DND-41 (cell line): ENCODE measurements at regions not wholly inside any gene's neighbourhood (a gene's known extent, or its start where the extent isn't known, plus 50 kb on each side); places are given as distances from the start of the nearest gene placed in this dataset.

ENCODE experiments used
- ATAC-seq: fragments of 200-7000 bp; cut with Tn5 transposase; 3 replicates; pipeline ENCODE4 v1.9.1; 2021; ENCODE audit warnings: low read depth; ENCODE audit not compliant: insufficient read depth
- DNase-seq: peaks from one replicate; pipeline ENCODE4 v3.0.0-alpha.2; 2020
- H2AFZ ChIP-seq: 2 replicates; pipeline ENCODE4 v1.6.0; 2012; ENCODE audit warnings: low read depth, low read length
- H3K27ac ChIP-seq: 2 replicates; pipeline ENCODE4 v1.5.1; 2012; ENCODE audit warnings: low read length, inconsistent platforms
- H3K27me3 ChIP-seq: fragments of 200-600 bp; sonication (generic); 2 replicates; pipeline ENCODE4 v1.6.0; 2012; ENCODE audit warnings: low read length, mild to moderate bottlenecking, inconsistent platforms; ENCODE audit not compliant: insufficient read depth, poor library complexity
- H3K36me3 ChIP-seq: 2 replicates; pipeline ENCODE4 v1.5.1; 2012; ENCODE audit warnings: low read length, inconsistent platforms; ENCODE audit not compliant: insufficient read depth
- H3K4me1 ChIP-seq: 2 replicates; pipeline ENCODE4 v1.5.1; 2012; ENCODE audit warnings: mild to moderate bottlenecking, low read length; ENCODE audit not compliant: insufficient read depth
- H3K4me2 ChIP-seq: 2 replicates; pipeline ENCODE4 v1.6.0; 2012; ENCODE audit warnings: mild to moderate bottlenecking, moderate library complexity, low read length, inconsistent platforms; ENCODE audit not compliant: insufficient read depth
- H3K4me3 ChIP-seq, 2 experiments: fragments of 200-600 bp in 1 of 2; shearing (Covaris generic) in 1 of 2; 2 replicates each; pipeline ENCODE4 v1.5.1; 2012 to 2016; ENCODE audit warnings: inconsistent platforms in 2 of 2, low read length in 2 of 2, mild to moderate bottlenecking in 2 of 2, low read depth in 1 of 2, moderate library complexity in 1 of 2
- H3K79me2 ChIP-seq: 2 replicates; pipeline ENCODE4 v1.6.0; 2012; ENCODE audit warnings: low read length, inconsistent platforms; ENCODE audit not compliant: insufficient read depth
- H3K9ac ChIP-seq: 2 replicates; pipeline ENCODE4 v1.6.0; 2012; ENCODE audit warnings: low read depth, mild to moderate bottlenecking, inconsistent platforms, low read length, moderate library complexity
- H3K9me3 ChIP-seq: 2 replicates; pipeline ENCODE4 v1.5.1; 2012; ENCODE audit warnings: low read length, moderate library complexity, mild to moderate bottlenecking, inconsistent platforms; ENCODE audit not compliant: insufficient read depth, severe bottlenecking
- H4K20me1 ChIP-seq: 2 replicates; pipeline ENCODE4 v1.6.0; 2012; ENCODE audit warnings: low read length; ENCODE audit not compliant: insufficient read depth
- EZH2 ChIP-seq: IDR thresholded peaks from 3 replicates; pipeline ENCODE4 v1.6.1; 2012; ENCODE audit warnings: borderline replicate concordance, low read depth, mild to moderate bottlenecking, moderate library complexity, low read length, inconsistent platforms; ENCODE audit not compliant: severe bottlenecking
- TF ChIP-seq, protein P1 (sequence below): IDR thresholded peaks from 2 replicates; pipeline ENCODE4 v1.5.1; 2012; ENCODE audit warnings: borderline replicate concordance, low read length, moderate library complexity, mild to moderate bottlenecking; ENCODE audit not compliant: poor library complexity, severe bottlenecking; ENCODE audit errors: extremely low read depth

GRCh38 chr10:131702531-131703356 lies 198.1 kb upstream of the PPP2R2D start:
- Histone ChIP-seq H3K4me3 (no peak overlapping the region), H3K36me3 (no peaks in the 10 kb centered on the region), H4K20me1 (no peaks in the 10 kb centered on the region; the same call in 1 of the 2 replicates), H3K9me3 (no peaks in the 10 kb centered on the region), H3K27me3 (no peaks in the 10 kb centered on the region), H3K79me2 (no peaks in the 10 kb centered on the region), H3K9ac (no peak overlapping the region), H3K4me1 (no peaks in the 10 kb centered on the region), H2AFZ (no peak overlapping the region), H3K27ac (no peak overlapping the region), H3K4me2 (no peak overlapping the region)
- DNase-seq (peak; percentile 49), ATAC-seq (peak; percentile 96)
- no peak for TF ChIP-seq EZH2
- TF ChIP-seq, protein P1, sequence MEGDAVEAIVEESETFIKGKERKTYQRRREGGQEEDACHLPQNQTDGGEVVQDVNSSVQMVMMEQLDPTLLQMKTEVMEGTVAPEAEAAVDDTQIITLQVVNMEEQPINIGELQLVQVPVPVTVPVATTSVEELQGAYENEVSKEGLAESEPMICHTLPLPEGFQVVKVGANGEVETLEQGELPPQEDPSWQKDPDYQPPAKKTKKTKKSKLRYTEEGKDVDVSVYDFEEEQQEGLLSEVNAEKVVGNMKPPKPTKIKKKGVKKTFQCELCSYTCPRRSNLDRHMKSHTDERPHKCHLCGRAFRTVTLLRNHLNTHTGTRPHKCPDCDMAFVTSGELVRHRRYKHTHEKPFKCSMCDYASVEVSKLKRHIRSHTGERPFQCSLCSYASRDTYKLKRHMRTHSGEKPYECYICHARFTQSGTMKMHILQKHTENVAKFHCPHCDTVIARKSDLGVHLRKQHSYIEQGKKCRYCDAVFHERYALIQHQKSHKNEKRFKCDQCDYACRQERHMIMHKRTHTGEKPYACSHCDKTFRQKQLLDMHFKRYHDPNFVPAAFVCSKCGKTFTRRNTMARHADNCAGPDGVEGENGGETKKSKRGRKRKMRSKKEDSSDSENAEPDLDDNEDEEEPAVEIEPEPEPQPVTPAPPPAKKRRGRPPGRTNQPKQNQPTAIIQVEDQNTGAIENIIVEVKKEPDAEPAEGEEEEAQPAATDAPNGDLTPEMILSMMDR: peak; percentile 12

- TF ChIP-seq EZH2: no peak
- TF ChIP-seq, protein P1: no peak
These were observed 197.3 kb upstream of the PPP2R2D start for GRCh38 chr10:131703541-131703940.

GRCh38 chr10:131703941-131704340 lies 196.9 kb upstream of the PPP2R2D start:
- Histone ChIP-seq H3K4me3 (no peak overlapping the region), H3K4me1 (no peaks in the 10 kb centered on the region), H3K9me3 (no peaks in the 10 kb centered on the region), H3K4me2 (no peak overlapping the region), H3K79me2 (no peaks in the 10 kb centered on the region), H3K27ac (no peak overlapping the region), H3K9ac (no peak overlapping the region), H3K27me3 (no peaks in the 10 kb centered on the region), H4K20me1 (no peaks in the 10 kb centered on the region), H2AFZ (no peak overlapping the region), H3K36me3 (no peaks in the 10 kb centered on the region)
- no peak for DNase-seq
- TF ChIP-seq, protein P1: no peak
- TF ChIP-seq EZH2: no peak
- no peak for ATAC-seq

More at GRCh38 chr10:131703541-131703940, 197.3 kb upstream of the PPP2R2D start:
- Histone ChIP-seq H3K36me3 (no peaks in the 10 kb centered on the region), H3K9ac (no peak overlapping the region), H3K4me3 (no peak overlapping the region), H3K27me3 (no peaks in the 10 kb centered on the region), H3K9me3 (no peaks in the 10 kb centered on the region), H3K27ac (no peak overlapping the region), H2AFZ (no peak overlapping the region), H3K4me1 (no peaks in the 10 kb centered on the region), H3K79me2 (no peaks in the 10 kb centered on the region), H3K4me2 (no peak overlapping the region), H4K20me1 (no peaks in the 10 kb centered on the region)
- DNase-seq (no peak), ATAC-seq (no peak)
